IMR-90 (cell line): ENCODE measurements at regions not wholly inside any gene's neighbourhood (a gene's known extent, or its start where the extent isn't known, plus 50 kb on each side); places are given as distances from the start of the nearest gene placed in this dataset.

Source experiments
- ATAC-seq: fragments of 200-7000 bp; cut with Tn5 transposase; 2 replicates; pipeline ENCODE4 v1.9.1; 2020; ENCODE audit warnings: low read depth, mild to moderate bottlenecking, moderate library complexity
- BruUV-seq: library from RNA; stranded (reverse); fragments of 400-500 nt; replicated peaks from 2 replicates; lab custom pipeline; 2021; lab: Mats Ljungman, UMichigan
- CTCF ChIA-PET: fragments of 300-600 bp; formaldehyde crosslinking; extraction: SDS; loops from one replicate; lab custom pipeline; 2021; ENCODE audit warnings: antibody characterized with exemption; lab: Yijun Ruan, JAX
- POLR2A ChIA-PET: fragments of 300-600 bp; sonication (Branson Sonifier 250); formaldehyde crosslinking; loops from one replicate; lab custom pipeline; 2022; ENCODE audit warnings: antibody characterized with exemption; ENCODE audit not compliant: unreplicated experiment; lab: Charles Lee
- DNase-seq: peaks from one replicate; pipeline ENCODE4 v3.0.0; 2013
- H2AFZ ChIP-seq: replicated peaks from 2 replicates; pipeline ENCODE3; 2013; ENCODE audit warnings: low read length, mild to moderate bottlenecking; ENCODE audit not compliant: poor library complexity
- H2AK5ac ChIP-seq: 2 replicates; pipeline ENCODE4 v1.6.1; 2013; ENCODE audit warnings: low read depth, low read length, inconsistent platforms
- H2AK9ac ChIP-seq: replicated peaks from 2 replicates; pipeline ENCODE3; 2013; ENCODE audit warnings: mild to moderate bottlenecking, low read depth, low read length, moderate library complexity; ENCODE audit not compliant: poor library complexity
- H2BK120ac ChIP-seq: 2 replicates; pipeline ENCODE4 v1.6.1; 2013; ENCODE audit warnings: low read depth, low read length, inconsistent platforms
- H2BK15ac ChIP-seq: 3 replicates; pipeline ENCODE4 v1.6.1; 2013; ENCODE audit warnings: low read depth, low read length, inconsistent platforms
- H2BK20ac ChIP-seq: 2 replicates; pipeline ENCODE4 v1.6.1; 2013; ENCODE audit warnings: low read depth, mild to moderate bottlenecking, inconsistent platforms, low read length, moderate library complexity
- H2BK5ac ChIP-seq: 2 replicates; pipeline ENCODE4 v1.6.1; 2013; ENCODE audit warnings: mild to moderate bottlenecking, low read depth, low read length, inconsistent platforms; ENCODE audit not compliant: poor library complexity, severe bottlenecking
- H3K14ac ChIP-seq: replicated peaks from 2 replicates; pipeline ENCODE4 v1.6.1; 2013; ENCODE audit warnings: low read depth, low read length, inconsistent platforms
- H3K18ac ChIP-seq: 2 replicates; pipeline ENCODE4 v1.6.1; 2013; ENCODE audit warnings: low read depth, low read length, control low read depth
- H3K23ac ChIP-seq: 2 replicates; pipeline ENCODE4 v1.6.1; 2013; ENCODE audit warnings: low read depth, low read length, inconsistent platforms
- H3K27ac ChIP-seq: 2 replicates; pipeline ENCODE4 v1.5.1; 2013; ENCODE audit warnings: mild to moderate bottlenecking, control low read depth, low read length; ENCODE audit not compliant: insufficient read depth
- H3K27me3 ChIP-seq: 2 replicates; pipeline ENCODE4 v1.6.1; 2013; ENCODE audit warnings: low read length; ENCODE audit not compliant: control insufficient read depth, insufficient read depth
- H3K36me3 ChIP-seq: 2 replicates; pipeline ENCODE4 v1.6.1; 2013; ENCODE audit warnings: low read length, mixed read lengths; ENCODE audit not compliant: control insufficient read depth, insufficient read depth
- H3K4ac ChIP-seq: 2 replicates; pipeline ENCODE4 v1.6.1; 2013; ENCODE audit warnings: low read depth, low read length, inconsistent platforms
- H3K4me1 ChIP-seq: 2 replicates; pipeline ENCODE4 v1.6.1; 2013; ENCODE audit warnings: low read length, mixed read lengths; ENCODE audit not compliant: control insufficient read depth, insufficient read depth
- H3K4me2 ChIP-seq: 2 replicates; pipeline ENCODE4 v1.6.1; 2013; ENCODE audit warnings: low read depth, mild to moderate bottlenecking, control low read depth, low read length, moderate library complexity
- H3K4me3 ChIP-seq: 2 replicates; pipeline ENCODE4 v1.5.1; 2013; ENCODE audit warnings: low read depth, mild to moderate bottlenecking, control low read depth, low read length, moderate library complexity; ENCODE audit not compliant: insufficient read depth
- H3K56ac ChIP-seq: 2 replicates; pipeline ENCODE4 v1.6.1; 2013; ENCODE audit warnings: low read length, inconsistent platforms; ENCODE audit not compliant: insufficient read depth; ENCODE audit errors: extremely low read depth
- H3K79me1 ChIP-seq, 2 experiments: 2 replicates each; pipeline ENCODE4 v1.6.1; 2013; ENCODE audit warnings: low read length in 2 of 2, inconsistent platforms in 1 of 2, low read depth in 1 of 2
- H3K9ac ChIP-seq: 2 replicates; pipeline ENCODE4 v1.6.1; 2013; ENCODE audit warnings: low read depth, low read length, control low read depth
- H3K9me1 ChIP-seq: 2 replicates; pipeline ENCODE4 v1.6.1; 2013; ENCODE audit warnings: low read length, inconsistent platforms; ENCODE audit not compliant: insufficient read depth
- H3K9me3 ChIP-seq: 2 replicates; pipeline ENCODE4 v1.6.1; 2013; ENCODE audit warnings: low read length; ENCODE audit not compliant: control insufficient read depth, insufficient read depth
- H4K20me1 ChIP-seq: 2 replicates; pipeline ENCODE4 v1.6.1; 2013; ENCODE audit warnings: low read length, inconsistent platforms; ENCODE audit not compliant: insufficient read depth
- H4K5ac ChIP-seq: 2 replicates; pipeline ENCODE4 v1.6.1; 2013; ENCODE audit warnings: mild to moderate bottlenecking, low read depth, low read length, control low read depth
- H4K8ac ChIP-seq, 2 experiments: 2 replicates each; pipeline ENCODE4 v1.6.1; 2013; ENCODE audit warnings: low read depth in 2 of 2, low read length in 2 of 2, control low read depth in 1 of 2, inconsistent platforms in 1 of 2
- H4K91ac ChIP-seq: 2 replicates; pipeline ENCODE4 v1.6.1; 2013; ENCODE audit warnings: low read depth, low read length, inconsistent platforms; ENCODE audit not compliant: insufficient read depth
- BHLHE40 ChIP-seq: fragments of 150-350 bp; IDR thresholded peaks from 2 replicates; pipeline ENCODE4 v1.6.1; 2016; ENCODE audit warnings: mild to moderate bottlenecking, low read depth, low read length
- CEBPB ChIP-seq: IDR thresholded peaks from 2 replicates; pipeline ENCODE4 v1.6.1; 2012; ENCODE audit warnings: low read depth, low read length, improper control_type of control experiment
- CHD1 ChIP-seq: IDR thresholded peaks from 2 replicates; pipeline ENCODE4 v1.6.1; 2012; ENCODE audit warnings: low read depth, low read length, improper control_type of control experiment
- CTCF ChIP-seq: conservative IDR thresholded peaks from 2 replicates; pipeline ENCODE4 v1.5.1; 2012; ENCODE audit warnings: mild to moderate bottlenecking, low read depth, low read length, improper control_type of control experiment
- ELK1 ChIP-seq: fragments of 150-350 bp; IDR thresholded peaks from 2 replicates; pipeline ENCODE4 v1.6.1; 2016; ENCODE audit warnings: low read depth, mild to moderate bottlenecking, low read length, moderate library complexity, borderline replicate concordance
- FOS ChIP-seq: fragments of 150-350 bp; IDR thresholded peaks from 2 replicates; pipeline ENCODE4 v1.6.1; 2016; ENCODE audit warnings: low read depth, low read length
- MAFK ChIP-seq: IDR thresholded peaks from 2 replicates; pipeline ENCODE4 v1.6.1; 2012; ENCODE audit warnings: low read depth, low read length, improper control_type of control experiment
- MAZ ChIP-seq: IDR thresholded peaks from 2 replicates; pipeline ENCODE4 v1.6.1; 2012; ENCODE audit warnings: low read depth, mild to moderate bottlenecking, low read length, improper control_type of control experiment, moderate library complexity, borderline replicate concordance
- MXI1 ChIP-seq: IDR thresholded peaks from 2 replicates; pipeline ENCODE4 v1.6.1; 2012; ENCODE audit warnings: low read depth, mild to moderate bottlenecking, low read length, moderate library complexity, borderline replicate concordance
- NFE2L2 ChIP-seq: fragments of 150-350 bp; IDR thresholded peaks from 2 replicates; pipeline ENCODE4 v1.6.1; 2016; ENCODE audit warnings: low read depth, mild to moderate bottlenecking, low read length
- RAD21 ChIP-seq: IDR thresholded peaks from 2 replicates; pipeline ENCODE4 v1.6.1; 2012; ENCODE audit warnings: low read length, improper control_type of control experiment
- RCOR1 ChIP-seq: IDR thresholded peaks from 2 replicates; pipeline ENCODE4 v1.6.1; 2012; ENCODE audit warnings: mild to moderate bottlenecking, low read length, improper control_type of control experiment; ENCODE audit not compliant: insufficient replicate concordance
- RFX5 ChIP-seq: IDR thresholded peaks from 2 replicates; pipeline ENCODE4 v1.8.0; 2012; ENCODE audit warnings: low read depth, mild to moderate bottlenecking, low read length, moderate library complexity
- SMC3 ChIP-seq: fragments of 150-350 bp; IDR thresholded peaks from 2 replicates; pipeline ENCODE4 v1.6.1; 2016; ENCODE audit warnings: low read depth, mild to moderate bottlenecking, antibody characterized with exemption, low read length, moderate library complexity
- WGBS, 2 experiments: methylation state at CpG; one replicate each; pipeline versions ENCODE4 v1.1.5 to v1.1.7; 2013; ENCODE audit warnings: missing lambda C conversion rate in 2 of 2; ENCODE audit not compliant: insufficient read length in 1 of 2; ENCODE audit errors: extremely low coverage in 2 of 2; 5-methylcytosine and 5-hydroxymethylcytosine counted together
- dilution Hi-C: fragments of 300-500 bp; cut with HindIII; formaldehyde crosslinking; loops from one replicate; pipeline ENCODE4 v1.14.3; 2018; ENCODE audit warnings: low sequenced_read_pairs; ENCODE audit not compliant: unreplicated experiment
- in situ Hi-C: fragments of 300-500 bp; cut with MboI; formaldehyde crosslinking; loops from 3 replicates; pipeline ENCODE4 v1.14.3; 2019; ENCODE audit warnings: low sequenced_read_pairs, inconsistent platforms, mixed read lengths
- intact Hi-C: fragments of 100-400 bp; cut with micrococcal nuclease; formaldehyde crosslinking; loops from 2 replicates; pipeline ENCODE4 v1.10.0; 2022
- TF ChIP-seq, protein P1 (sequence below): fragments of 150-350 bp; IDR thresholded peaks from 2 replicates; pipeline ENCODE4 v1.6.1; 2017; ENCODE audit warnings: mild to moderate bottlenecking, antibody characterized with exemption, low read length, low read depth

GRCh38 chr7:86939197-86939814 lies 120.1 kb downstream of the ELAPOR2 start:
- POLR2A ChIA-PET: no interaction called here
- H4K8ac ChIP-seq: no peak overlapping the region
- no peaks in the 10 kb centered on the region for H4K20me1 ChIP-seq
- H3K4me3 ChIP-seq: no peak overlapping the region
- TF ChIP-seq RAD21 (peak; percentile 50), CEBPB (no peak), BHLHE40 (no peak), NFE2L2 (no peak), FOS (no peak), MXI1 (no peak), RCOR1 (no peak), ELK1 (no peak), CTCF (peak; percentile 62), CHD1 (no peak), MAZ (no peak), SMC3 (peak; percentile 70), MAFK (no peak), RFX5 (no peak)
- TF ChIP-seq, protein P1, sequence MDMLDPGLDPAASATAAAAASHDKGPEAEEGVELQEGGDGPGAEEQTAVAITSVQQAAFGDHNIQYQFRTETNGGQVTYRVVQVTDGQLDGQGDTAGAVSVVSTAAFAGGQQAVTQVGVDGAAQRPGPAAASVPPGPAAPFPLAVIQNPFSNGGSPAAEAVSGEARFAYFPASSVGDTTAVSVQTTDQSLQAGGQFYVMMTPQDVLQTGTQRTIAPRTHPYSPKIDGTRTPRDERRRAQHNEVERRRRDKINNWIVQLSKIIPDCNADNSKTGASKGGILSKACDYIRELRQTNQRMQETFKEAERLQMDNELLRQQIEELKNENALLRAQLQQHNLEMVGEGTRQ: no peak
- H3K14ac ChIP-seq: no peak overlapping the region
- ATAC-seq (peak; percentile 85), DNase-seq (peak; percentile 60)
- H2BK5ac ChIP-seq: no peak overlapping the region
- no peak overlapping the region for H2BK120ac ChIP-seq
- no peak overlapping the region for H3K9ac ChIP-seq
- H3K4me1 ChIP-seq: no peaks in the 10 kb centered on the region
- H3K9me3 ChIP-seq: no peaks in the 10 kb centered on the region
- no peak overlapping the region for H3K27ac ChIP-seq
- H3K9me1 ChIP-seq: no peaks in the 10 kb centered on the region
- CTCF ChIA-PET: no interaction called here
- H3K36me3 ChIP-seq: no peaks in the 10 kb centered on the region
- H4K91ac ChIP-seq: no peak overlapping the region
- no peak overlapping the region for H3K4ac ChIP-seq
- H2AK9ac ChIP-seq: no peak overlapping the region
- no peaks in the 10 kb centered on the region for H3K79me1 ChIP-seq
- no TSS peak for BruUV-seq
- H3K56ac ChIP-seq: no peak overlapping the region
- H2AFZ ChIP-seq: no peak overlapping the region
- no peak overlapping the region for H2AK5ac ChIP-seq
- intact Hi-C loops: loop anchor here (1.0 to 10.0 kb wide), 4 partner anchors 209 to 945 kb away; no protein-coding TSS in a partner anchor
- no CpG with 5 or more reads among the region's 3 CpGs for WGBS, 2 experiments
- no peak overlapping the region for H3K4me2 ChIP-seq
- no peaks in the 10 kb centered on the region for H3K27me3 ChIP-seq
- H3K18ac ChIP-seq: no peak overlapping the region
- no peak overlapping the region for H4K5ac ChIP-seq
- no peak overlapping the region for H3K23ac ChIP-seq
- dilution Hi-C loops: loop anchor here (25.0 kb wide), 1 partner anchor 198 kb away; no protein-coding TSS in a partner anchor
- no peak overlapping the region for H2BK20ac ChIP-seq
- H2BK15ac ChIP-seq: no peak overlapping the region
- in situ Hi-C loops: loop anchor here (5.0 to 25.0 kb wide), 2 partner anchors 298 to 473 kb away; no protein-coding TSS in a partner anchor
